Activated CD8-positive, alpha-beta memory T cell treated with anti-CD3 and anti-CD28 coated beads for 4 hours (primary cell): ENCODE measurements at regions not wholly inside any gene's neighbourhood (a gene's known extent, or its start where the extent isn't known, plus 50 kb on each side); places are given as distances from the start of the nearest gene placed in this dataset.
"Not testable (repeated sequence)": the region's sequence is repeated elsewhere in the genome, so short reads cannot be mapped to it uniquely, and the experiment has no call there.

Experiments used
- DNase-seq, 2 donors: peaks; one replicate each; pipeline ENCODE4 v3.0.0-alpha.2; 2020; ENCODE audit warnings: low read depth in 2 of 2

DNA sequence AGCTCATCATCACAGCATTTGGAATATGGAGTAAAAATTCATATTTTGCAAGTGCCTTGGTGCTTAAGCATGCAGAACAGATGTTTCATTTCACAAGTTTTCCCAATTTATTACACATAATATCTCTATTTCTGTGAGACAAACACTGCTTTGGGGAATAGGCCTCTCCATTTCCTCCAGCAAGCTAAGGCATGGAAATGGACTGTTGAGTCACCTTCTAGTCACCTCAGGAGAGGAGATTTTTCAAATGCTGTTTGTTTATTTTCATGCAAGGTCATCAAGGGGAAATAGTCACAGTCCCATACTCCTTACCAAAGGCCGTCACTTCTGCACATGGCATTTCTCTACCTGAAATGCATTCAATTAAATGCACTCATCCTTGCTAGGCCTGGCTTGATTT lies 57.4 kb upstream of the NUTM2D start:
- DNase-seq, result not testable (repeated sequence)

- peak; percentile 1 to 12 for DNase-seq
Measured at GRCh38 chr10:87301466-87302115, 56.0 kb upstream of the NUTM2D start.

GRCh38 chr10:87302132-87302531 lies 55.4 kb upstream of the NUTM2D start:
- DNase-seq, result not testable (repeated sequence)

DNA sequence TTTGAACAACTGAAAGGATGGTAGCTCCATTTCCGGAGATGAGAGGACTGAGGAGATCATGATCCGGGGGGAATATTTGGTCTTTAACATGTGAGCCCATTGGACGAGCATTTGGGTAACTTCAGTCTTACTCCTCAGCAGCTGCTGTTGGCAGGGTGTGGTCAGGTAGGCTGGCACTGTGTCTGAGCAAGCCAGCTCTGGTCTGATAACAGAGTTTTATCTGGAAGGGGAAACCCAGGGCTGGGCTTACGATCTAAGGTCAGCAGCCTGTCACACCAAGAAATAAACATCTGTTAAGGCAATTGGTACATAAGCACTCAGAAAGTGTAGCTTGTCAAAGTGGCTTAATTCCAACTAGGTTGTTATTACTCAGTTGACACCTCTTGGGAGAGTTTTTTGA lies 53.8 kb upstream of the NUTM2D start:
- not testable (repeated sequence) for DNase-seq

- DNase-seq, result not testable (repeated sequence)
Measured at GRCh38 chr10:87306681-87307080, 50.9 kb upstream of the NUTM2D start.
